KOPT-K1 (cell line): ENCODE measurements at regions not wholly inside any gene's neighbourhood (a gene's known extent, or its start where the extent isn't known, plus 50 kb on each side); places are given as distances from the start of the nearest gene placed in this dataset.

Experiments used
- H3K27ac ChIP-seq: fragments of 200-600 bp; sonication (generic); 2 replicates; pipeline ENCODE4 v1.5.1; 2016; ENCODE audit warnings: antibody characterized with exemption, mild to moderate bottlenecking, low read depth, low read length; ENCODE audit not compliant: poor library complexity, severe bottlenecking
- H3K36me3 ChIP-seq: fragments of 200-600 bp; sonication (generic); 2 replicates; pipeline ENCODE4 v1.5.1; 2017; ENCODE audit warnings: antibody characterized with exemption, mild to moderate bottlenecking, low read length, moderate library complexity; ENCODE audit not compliant: insufficient read depth
- H3K9me3 ChIP-seq: fragments of 200-600 bp; sonication (generic); 2 replicates; pipeline ENCODE4 v1.5.1; 2017; ENCODE audit warnings: antibody characterized with exemption, low read length, mild to moderate bottlenecking; ENCODE audit not compliant: insufficient read depth, poor library complexity, severe bottlenecking

GRCh38 chr14:27370775-27371174 is 772.9 kb upstream of the NOVA1 start:
- H3K27ac ChIP-seq, result no peak overlapping the region
- H3K9me3 ChIP-seq, result no peaks in the 10 kb centered on the region
- H3K36me3 ChIP-seq, result no peaks in the 10 kb centered on the region

GRCh38 chr14:27371209-27371608 is 773.4 kb upstream of the NOVA1 start:
- Histone ChIP-seq H3K36me3 (no peaks in the 10 kb centered on the region), H3K9me3 (no peaks in the 10 kb centered on the region), H3K27ac (no peak overlapping the region)

GRCh38 chr14:27371868-27372267 is 774.0 kb upstream of the NOVA1 start:
- no peaks in the 10 kb centered on the region for H3K9me3 ChIP-seq
- no peak overlapping the region for H3K27ac ChIP-seq
- H3K36me3 ChIP-seq, result no peaks in the 10 kb centered on the region

GRCh38 chr14:27372771-27373170 is 774.9 kb upstream of the NOVA1 start:
- no peak overlapping the region for H3K27ac ChIP-seq
- H3K9me3 ChIP-seq, result no peaks in the 10 kb centered on the region
- H3K36me3 ChIP-seq, result no peaks in the 10 kb centered on the region

GRCh38 chr14:27384124-27384523 is 786.3 kb upstream of the NOVA1 start:
- Histone ChIP-seq H3K36me3 (no peaks in the 10 kb centered on the region), H3K27ac (no peak overlapping the region), H3K9me3 (no peaks in the 10 kb centered on the region)

DNA sequence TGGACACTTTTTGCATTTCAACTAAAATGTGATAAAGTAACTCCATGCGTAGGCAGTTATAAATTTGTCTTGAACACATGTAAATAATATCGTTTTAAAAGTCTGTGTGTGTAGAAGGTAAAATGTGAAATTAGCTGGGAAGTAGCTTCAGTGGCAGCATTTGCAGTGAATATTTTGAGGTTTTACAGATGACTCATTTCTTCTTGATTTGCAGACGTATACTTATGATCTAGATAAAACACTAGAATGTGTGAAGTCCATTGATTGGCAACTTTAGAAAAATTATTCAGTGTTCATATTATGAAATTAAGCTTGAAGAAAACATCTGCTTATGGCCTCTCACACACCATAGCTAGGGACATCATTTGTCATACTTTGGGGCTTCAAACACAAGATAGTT is 788.6 kb upstream of the NOVA1 start:
- no peak overlapping the region for H3K27ac ChIP-seq
- no peaks in the 10 kb centered on the region for H3K9me3 ChIP-seq
- H3K36me3 ChIP-seq, result no peaks in the 10 kb centered on the region

DNA sequence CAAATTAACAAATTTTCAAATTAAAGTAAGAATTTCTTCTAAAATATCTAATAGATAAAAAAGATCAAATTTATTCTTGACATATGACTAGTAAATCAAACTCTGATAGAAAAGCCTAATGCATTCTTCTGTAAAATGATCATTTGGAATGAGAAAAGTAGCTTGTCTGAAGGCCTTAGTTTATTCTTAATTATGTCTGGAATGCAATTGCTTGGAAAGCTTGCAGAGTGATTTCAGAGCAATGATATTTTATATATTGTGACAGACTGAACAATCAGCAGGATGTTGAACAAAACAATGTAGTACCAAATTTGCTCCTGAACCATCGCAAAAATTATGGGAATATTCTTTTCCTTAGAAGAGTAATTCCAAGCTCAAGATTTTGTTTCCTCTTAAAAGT is 789.6 kb upstream of the NOVA1 start:
- Histone ChIP-seq H3K36me3 (no peaks in the 10 kb centered on the region), H3K27ac (no peak overlapping the region), H3K9me3 (no peaks in the 10 kb centered on the region)

DNA sequence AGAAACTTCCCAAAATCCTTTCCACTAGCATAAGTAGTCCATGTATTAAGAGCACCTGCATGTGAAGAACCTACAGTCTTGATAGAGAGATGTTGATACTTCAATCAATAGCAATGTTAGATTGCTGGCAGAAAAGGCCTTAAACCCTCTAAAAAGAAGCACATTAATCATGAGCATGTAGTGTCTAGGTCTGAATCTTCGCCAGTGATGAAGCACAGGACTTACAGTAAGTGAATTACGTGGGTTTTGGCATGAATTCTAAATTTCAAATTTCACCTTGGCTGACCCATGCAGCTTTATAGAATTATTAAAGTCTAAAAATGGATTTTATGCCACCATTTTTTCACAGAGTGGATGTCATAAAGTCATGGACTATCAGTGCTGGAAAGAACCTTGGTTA is 791.6 kb upstream of the NOVA1 start:
- Histone ChIP-seq H3K9me3 (no peaks in the 10 kb centered on the region), H3K27ac (no peak overlapping the region), H3K36me3 (no peaks in the 10 kb centered on the region)

DNA sequence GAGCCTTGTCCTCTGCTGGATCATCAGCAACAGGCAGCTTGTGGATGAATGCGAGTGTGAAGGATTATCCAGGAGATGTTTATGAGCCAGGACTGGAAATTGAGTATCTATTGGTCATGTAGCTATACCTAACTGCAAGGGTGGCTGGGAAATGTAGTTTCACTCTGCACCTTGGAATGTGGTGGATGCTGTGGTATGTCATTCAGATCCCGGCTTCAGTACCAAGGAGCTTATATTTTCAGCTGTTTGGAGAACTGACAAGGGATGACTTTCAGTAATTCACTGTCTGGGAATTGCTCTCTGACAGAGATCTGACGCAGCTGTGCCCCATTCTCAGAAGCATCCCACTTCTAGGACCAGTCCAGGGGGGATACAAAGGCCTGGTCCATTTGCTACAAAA is 792.3 kb upstream of the NOVA1 start:
- no peaks in the 10 kb centered on the region for H3K9me3 ChIP-seq
- no peaks in the 10 kb centered on the region for H3K36me3 ChIP-seq

GRCh38 chr14:27391331-27391730 is 793.5 kb upstream of the NOVA1 start:
- no peaks in the 10 kb centered on the region for H3K9me3 ChIP-seq
- no peaks in the 10 kb centered on the region for H3K36me3 ChIP-seq
- H3K27ac ChIP-seq, result no peak overlapping the region

More for the DNA sequence above, 792.3 kb upstream of the NOVA1 start:
- H3K27ac ChIP-seq, result no peak overlapping the region

DNA sequence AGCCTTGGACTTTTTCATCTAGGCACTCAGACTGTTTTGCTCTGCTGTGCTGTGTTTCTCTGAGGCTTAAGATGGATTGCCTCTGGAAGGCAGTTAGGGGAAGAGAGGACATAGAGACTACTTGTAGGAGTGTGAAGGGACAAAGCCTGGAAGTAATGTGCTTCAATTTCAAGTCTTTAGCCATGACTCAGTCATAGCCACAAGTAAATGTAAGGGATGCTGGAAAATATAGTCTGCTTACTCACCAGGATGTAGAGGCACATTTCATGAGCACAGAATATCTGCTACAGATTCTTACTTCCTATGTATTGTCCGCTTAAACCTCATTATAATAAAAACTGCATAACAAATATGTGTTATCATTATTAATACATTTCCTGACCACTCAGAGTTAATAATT is 794.3 kb upstream of the NOVA1 start:
- H3K27ac ChIP-seq, result no peak overlapping the region
- no peaks in the 10 kb centered on the region for H3K36me3 ChIP-seq
- H3K9me3 ChIP-seq, result no peaks in the 10 kb centered on the region

GRCh38 chr14:27409944-27410343 is 812.1 kb upstream of the NOVA1 start:
- no peaks in the 10 kb centered on the region for H3K36me3 ChIP-seq
- H3K27ac ChIP-seq, result no peak overlapping the region
- H3K9me3 ChIP-seq, result no peaks in the 10 kb centered on the region

GRCh38 chr14:27410981-27411380 is 813.1 kb upstream of the NOVA1 start:
- no peaks in the 10 kb centered on the region for H3K36me3 ChIP-seq
- H3K27ac ChIP-seq, result no peak overlapping the region
- no peaks in the 10 kb centered on the region for H3K9me3 ChIP-seq

DNA sequence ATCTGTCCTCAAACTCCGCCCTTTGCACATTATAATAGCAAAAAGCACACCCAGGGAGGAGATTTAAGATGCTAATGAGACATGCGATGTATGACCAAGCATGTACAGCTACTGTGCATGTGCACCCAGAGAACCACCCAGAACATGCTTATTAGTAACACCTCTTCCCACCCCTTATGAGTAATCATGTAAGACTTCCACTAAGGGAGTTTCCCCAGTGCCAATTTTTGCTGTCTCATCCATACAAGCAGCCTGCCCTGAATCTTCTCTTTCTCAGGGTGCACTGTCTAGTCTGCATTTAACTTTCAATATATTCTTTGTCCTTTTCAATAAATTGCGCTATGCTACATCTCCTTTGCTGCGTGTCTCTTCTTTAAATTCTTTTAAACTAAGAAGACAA is 830.0 kb upstream of the NOVA1 start:
- Histone ChIP-seq H3K27ac (no peak overlapping the region), H3K9me3 (no peaks in the 10 kb centered on the region), H3K36me3 (no peaks in the 10 kb centered on the region)

- no peak overlapping the region for H3K27ac ChIP-seq
- no peaks in the 10 kb centered on the region for H3K9me3 ChIP-seq
- H3K36me3 ChIP-seq, result no peaks in the 10 kb centered on the region
These were observed 838.3 kb upstream of the NOVA1 start for GRCh38 chr14:27435923-27436670.

- Histone ChIP-seq H3K36me3 (no peaks in the 10 kb centered on the region), H3K9me3 (no peaks in the 10 kb centered on the region), H3K27ac (no peak overlapping the region)
These were observed 886.8 kb upstream of the NOVA1 start for GRCh38 chr14:27484633-27485032.
